GM12874 (cell line): ENCODE measurements at regions not wholly inside any gene's neighbourhood (a gene's known extent, or its start where the extent isn't known, plus 50 kb on each side); places are given as distances from the start of the nearest gene placed in this dataset.

Experiments used
- CTCF ChIP-seq: IDR thresholded peaks from 2 replicates; pipeline ENCODE4 v1.5.1; 2011; ENCODE audit warnings: low read depth, mild to moderate bottlenecking, control low read depth, low read length, moderate library complexity; ENCODE audit not compliant: insufficient read depth

GRCh38 chr1:170804879-170805278 lies 130.5 kb upstream of the MROH9 start:
- no peak for TF ChIP-seq CTCF

GRCh38 chr1:170806961-170807360 lies 128.4 kb upstream of the MROH9 start:
- no peak for TF ChIP-seq CTCF

GRCh38 chr1:170807432-170807831 lies 127.9 kb upstream of the MROH9 start:
- TF ChIP-seq CTCF, result no peak

- TF ChIP-seq CTCF, result no peak
These were observed 127.0 kb upstream of the MROH9 start for GRCh38 chr1:170808216-170808885.

- no peak for TF ChIP-seq CTCF
These were observed 115.6 kb upstream of the MROH9 start for GRCh38 chr1:170819781-170820180.

- no peak for TF ChIP-seq CTCF
These were observed 112.2 kb upstream of the MROH9 start for GRCh38 chr1:170823120-170823519.

GRCh38 chr1:170831276-170831675 lies 104.1 kb upstream of the MROH9 start:
- no peak for TF ChIP-seq CTCF
